Activated naive CD4-positive, alpha-beta T cell treated with anti-CD3 and anti-CD28 coated beads, Interleukin-2, amount 50 U/mL, for 24 hours (primary cell): ENCODE measurements at regions not wholly inside any gene's neighbourhood (a gene's known extent, or its start where the extent isn't known, plus 50 kb on each side); places are given as distances from the start of the nearest gene placed in this dataset.

ENCODE experiments used
- H3K27ac Mint-ChIP-seq: one replicate; pipeline ENCODE4 v1.8.0; 2021; ENCODE audit warnings: mild to moderate bottlenecking, mixed read lengths
- H3K27me3 Mint-ChIP-seq: one replicate; pipeline ENCODE4 v1.8.0; 2021; ENCODE audit warnings: mixed read lengths
- H3K36me3 Mint-ChIP-seq: one replicate; pipeline ENCODE4 v1.8.0; 2021; ENCODE audit warnings: mixed read lengths
- H3K4me1 Mint-ChIP-seq: one replicate; pipeline ENCODE4 v1.8.0; 2021; ENCODE audit warnings: mixed read lengths
- H3K4me3 Mint-ChIP-seq: one replicate; pipeline ENCODE4 v1.8.0; 2021; ENCODE audit warnings: mild to moderate bottlenecking, mixed read lengths
- H3K9me3 Mint-ChIP-seq: one replicate; pipeline ENCODE4 v1.8.0; 2021; ENCODE audit warnings: mixed read lengths

DNA sequence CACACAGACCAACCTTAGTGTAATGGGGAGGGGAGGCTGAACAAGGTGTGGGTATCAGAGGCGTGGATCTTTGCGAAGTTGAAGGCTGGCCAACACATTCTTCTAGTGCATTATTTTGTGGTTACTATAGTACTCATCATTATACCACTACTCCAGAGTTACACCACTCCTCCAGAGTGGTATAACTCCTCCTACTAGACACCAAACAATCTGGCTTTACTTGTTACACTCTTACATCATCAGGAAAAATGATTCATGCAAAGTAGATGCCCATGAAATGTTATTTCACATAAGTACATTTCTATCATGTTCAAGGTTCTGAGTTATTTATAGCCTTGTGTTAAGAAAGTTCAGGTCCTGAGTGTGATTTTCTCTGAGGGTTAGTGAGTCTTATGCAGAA lies 443.1 kb upstream of the OPRM1 start:
- no peaks in the 10 kb centered on the region for H3K27me3 Mint-ChIP-seq
- H3K27ac Mint-ChIP-seq, result no peak overlapping the region
- peaks cover 5% of the 10 kb centered on the region for H3K9me3 Mint-ChIP-seq
- H3K4me1 Mint-ChIP-seq, result no peaks in the 10 kb centered on the region
- no peak overlapping the region for H3K4me3 Mint-ChIP-seq
- H3K36me3 Mint-ChIP-seq, result no peaks in the 10 kb centered on the region

DNA sequence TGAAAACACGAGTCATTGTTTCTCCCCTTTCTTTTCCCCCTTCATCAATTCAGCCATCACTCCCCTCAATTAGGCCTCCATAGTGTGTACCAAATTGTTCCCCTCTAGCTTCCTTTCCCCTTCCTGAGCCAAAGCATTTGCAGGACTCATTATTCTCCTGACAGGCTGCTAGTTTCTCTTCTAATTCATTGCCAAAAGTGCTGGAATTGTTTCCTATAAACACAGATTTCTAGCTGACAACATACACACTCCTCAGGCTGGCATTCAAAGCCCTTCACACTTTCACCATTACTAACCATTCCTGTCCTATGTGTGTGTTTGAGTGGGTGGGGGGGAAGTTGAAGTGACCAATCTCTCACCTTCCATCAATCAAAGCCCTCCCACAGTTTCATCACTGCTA lies 444.2 kb upstream of the OPRM1 start:
- no peaks in the 10 kb centered on the region for H3K27me3 Mint-ChIP-seq
- H3K9me3 Mint-ChIP-seq, result peaks cover 5% of the 10 kb centered on the region
- no peaks in the 10 kb centered on the region for H3K36me3 Mint-ChIP-seq
- no peak overlapping the region for H3K4me3 Mint-ChIP-seq
- H3K27ac Mint-ChIP-seq, result no peak overlapping the region
- H3K4me1 Mint-ChIP-seq, result no peaks in the 10 kb centered on the region

DNA sequence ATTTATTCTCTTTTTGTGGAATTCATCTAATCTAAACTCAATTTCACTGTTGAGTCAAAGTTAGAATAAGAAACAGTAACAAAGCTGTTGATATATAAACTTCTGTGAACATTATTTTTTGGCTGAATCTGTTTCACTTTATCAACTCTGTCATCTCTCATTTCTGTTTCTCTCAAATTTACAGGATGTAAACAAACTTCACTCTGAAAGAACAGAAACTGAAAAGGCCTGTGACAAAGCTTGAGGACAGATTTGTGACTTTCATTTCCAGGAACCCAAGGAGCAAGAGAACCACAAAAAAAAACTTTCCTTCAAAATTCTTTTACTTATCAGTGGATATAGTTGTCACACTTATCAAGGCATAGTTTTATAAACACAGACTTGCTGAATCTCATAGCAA lies 447.9 kb upstream of the OPRM1 start:
- Mint-ChIP-seq H3K27ac (no peak overlapping the region), H3K4me1 (no peaks in the 10 kb centered on the region), H3K27me3 (peaks cover 1% of the 10 kb centered on the region), H3K9me3 (peaks cover 13% of the 10 kb centered on the region), H3K4me3 (no peak overlapping the region), H3K36me3 (no peaks in the 10 kb centered on the region)

DNA sequence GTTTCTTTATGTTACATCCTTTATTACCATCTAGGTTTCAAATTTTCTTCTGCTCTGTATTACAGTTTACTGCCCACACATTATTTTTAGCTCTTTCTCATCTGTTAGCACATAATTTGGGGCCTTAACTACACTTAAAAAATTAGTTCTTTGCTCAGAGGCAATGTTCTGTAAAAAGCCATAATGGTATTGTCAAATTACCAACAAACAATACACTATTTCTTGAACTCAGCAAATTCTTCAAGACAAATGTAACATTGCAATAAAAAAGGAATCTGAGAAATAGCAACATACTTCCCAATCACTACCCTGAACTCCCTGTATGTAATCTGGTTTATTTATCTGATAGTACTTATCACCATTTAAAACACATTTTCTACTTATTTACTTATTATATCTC lies 448.6 kb upstream of the OPRM1 start:
- Mint-ChIP-seq H3K4me3 (no peak overlapping the region), H3K27ac (no peak overlapping the region), H3K9me3 (peaks cover 13% of the 10 kb centered on the region), H3K27me3 (peaks cover 1% of the 10 kb centered on the region), H3K36me3 (no peaks in the 10 kb centered on the region), H3K4me1 (no peaks in the 10 kb centered on the region)

DNA sequence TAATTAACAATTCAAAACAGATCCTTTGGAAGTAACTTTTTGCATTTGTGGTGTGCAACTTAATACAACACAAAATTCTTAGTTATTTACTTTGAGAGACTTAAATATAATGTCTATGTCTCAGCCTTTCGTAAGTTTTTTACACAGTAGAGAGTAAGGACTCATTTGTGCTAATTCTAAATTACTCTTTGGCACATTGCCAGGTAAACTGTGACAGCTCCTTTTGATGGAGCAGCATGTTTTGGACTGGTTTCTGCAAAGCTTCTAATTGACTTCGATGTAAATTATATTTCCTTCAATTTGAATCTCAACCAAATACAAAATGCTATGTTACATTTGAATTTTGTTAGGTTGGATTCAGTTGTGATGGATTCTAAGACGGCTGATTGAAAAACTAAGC lies 450.7 kb upstream of the OPRM1 start:
- Mint-ChIP-seq H3K4me1 (no peaks in the 10 kb centered on the region), H3K4me3 (no peak overlapping the region), H3K27ac (no peak overlapping the region), H3K27me3 (peaks cover 1% of the 10 kb centered on the region), H3K36me3 (no peaks in the 10 kb centered on the region), H3K9me3 (peaks cover 13% of the 10 kb centered on the region)

DNA sequence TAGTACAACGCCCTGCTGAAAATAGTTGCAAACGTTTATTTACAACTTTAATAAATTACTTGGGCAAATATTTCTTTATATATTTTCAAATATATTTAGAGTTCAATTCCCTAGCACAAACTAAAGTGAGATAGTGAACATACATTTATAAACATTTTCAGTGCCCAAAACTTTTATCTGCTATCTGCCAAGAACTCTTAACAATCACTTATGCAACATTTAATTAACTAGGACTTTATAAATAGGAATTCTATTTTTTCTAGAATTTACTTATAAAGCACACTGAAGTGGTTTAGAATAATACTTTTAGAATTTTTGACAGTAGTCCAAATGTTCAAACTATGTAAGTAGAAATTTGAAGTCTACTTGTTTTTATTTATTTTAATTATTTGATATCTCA lies 452.6 kb upstream of the RGS17 start:
- H3K27me3 Mint-ChIP-seq, result peaks cover 1% of the 10 kb centered on the region
- H3K4me1 Mint-ChIP-seq, result no peaks in the 10 kb centered on the region
- H3K27ac Mint-ChIP-seq, result no peak overlapping the region
- no peaks in the 10 kb centered on the region for H3K36me3 Mint-ChIP-seq
- H3K9me3 Mint-ChIP-seq, result peaks cover 7% of the 10 kb centered on the region
- no peak overlapping the region for H3K4me3 Mint-ChIP-seq

DNA sequence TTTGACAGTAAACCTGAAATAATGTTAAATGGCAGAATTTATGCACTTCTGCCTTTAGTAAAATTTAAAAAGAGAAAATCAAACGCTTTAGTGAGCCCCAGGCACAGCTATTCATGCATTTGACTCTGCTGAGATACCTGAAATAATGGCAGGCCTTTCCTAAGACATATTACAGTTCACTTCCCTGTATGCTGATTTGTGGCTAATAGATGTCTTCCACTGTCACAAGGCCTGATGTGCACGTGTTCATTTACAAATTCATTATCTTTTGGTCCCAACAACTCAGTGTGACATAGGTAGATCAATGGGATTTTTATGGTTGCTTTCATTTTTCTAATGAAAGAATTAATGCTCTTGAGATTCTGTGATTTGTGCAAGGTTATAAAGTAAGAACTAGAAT lies 449.7 kb upstream of the RGS17 start:
- Mint-ChIP-seq H3K4me3 (no peak overlapping the region), H3K9me3 (peaks cover 8% of the 10 kb centered on the region)

DNA sequence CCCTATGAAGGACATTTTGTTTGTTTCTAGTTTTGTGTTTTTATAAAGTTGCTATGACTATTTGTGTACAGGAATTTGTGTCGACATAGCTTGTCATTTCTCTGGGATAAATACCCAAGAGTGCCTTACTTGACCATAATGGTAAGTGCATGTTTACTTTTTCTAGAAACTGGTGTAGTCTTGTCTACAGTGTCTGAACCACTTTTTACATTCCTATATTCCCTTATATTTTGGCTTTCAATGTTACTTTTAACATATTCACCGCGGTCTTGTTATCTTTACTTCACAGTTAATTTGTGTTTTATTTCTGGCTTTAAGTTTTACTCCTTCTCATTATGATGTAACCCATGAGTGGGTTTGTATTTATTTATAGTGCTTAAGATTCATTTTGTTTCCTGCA lies 444.4 kb upstream of the RGS17 start:
- H3K36me3 Mint-ChIP-seq, result no peaks in the 10 kb centered on the region
- H3K4me1 Mint-ChIP-seq, result no peaks in the 10 kb centered on the region
- no peak overlapping the region for H3K27ac Mint-ChIP-seq
- H3K4me3 Mint-ChIP-seq, result no peak overlapping the region
- H3K9me3 Mint-ChIP-seq, result peaks cover 10% of the 10 kb centered on the region
- peaks cover 3% of the 10 kb centered on the region for H3K27me3 Mint-ChIP-seq

More for the DNA sequence above, 449.7 kb upstream of the RGS17 start:
- Mint-ChIP-seq H3K4me1 (no peaks in the 10 kb centered on the region), H3K27ac (no peak overlapping the region), H3K36me3 (no peaks in the 10 kb centered on the region), H3K27me3 (no peaks in the 10 kb centered on the region)

DNA sequence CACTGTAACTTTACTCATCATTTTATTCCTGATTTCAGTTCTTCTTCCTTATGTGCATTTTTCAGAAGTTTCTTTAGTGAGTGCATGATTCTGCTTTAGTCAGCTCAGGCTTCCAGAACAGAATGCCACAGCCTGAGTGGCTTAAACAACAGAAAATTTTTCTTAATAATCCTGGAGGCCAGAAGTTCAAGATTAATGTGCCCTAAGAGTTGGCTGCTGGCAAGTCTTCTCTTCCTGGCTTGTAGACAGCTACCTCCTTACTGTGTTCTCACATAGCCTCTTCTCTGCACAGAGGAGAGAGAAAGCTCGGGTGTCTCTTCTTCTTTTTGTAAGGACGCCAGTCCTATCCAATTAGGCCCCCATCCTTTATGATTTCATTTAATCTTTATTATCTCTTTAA lies 443.1 kb upstream of the RGS17 start:
- H3K27me3 Mint-ChIP-seq, result peaks cover 3% of the 10 kb centered on the region
- no peaks in the 10 kb centered on the region for H3K4me1 Mint-ChIP-seq
- H3K27ac Mint-ChIP-seq, result no peak overlapping the region
- H3K4me3 Mint-ChIP-seq, result no peak overlapping the region
- H3K36me3 Mint-ChIP-seq, result no peaks in the 10 kb centered on the region
- H3K9me3 Mint-ChIP-seq, result peaks cover 10% of the 10 kb centered on the region

DNA sequence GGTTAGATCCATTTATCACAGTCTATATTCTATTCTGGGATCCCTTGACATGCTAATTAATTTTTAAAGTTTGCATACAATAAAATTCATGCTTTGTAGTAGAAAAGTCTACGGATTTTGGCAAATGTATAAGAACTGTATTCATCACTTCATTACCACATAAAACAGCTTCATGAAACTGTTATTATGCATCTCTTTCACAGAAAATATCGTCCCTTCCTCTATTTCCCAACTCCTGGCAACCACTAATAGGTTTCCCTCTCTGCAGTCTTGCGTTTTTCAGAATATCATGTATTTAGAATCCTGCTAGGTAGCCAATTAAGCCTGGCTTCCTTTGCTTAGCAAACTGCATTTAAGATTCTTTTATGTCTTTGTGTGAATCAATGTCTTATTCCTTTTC lies 441.3 kb upstream of the RGS17 start:
- Mint-ChIP-seq H3K27ac (no peak overlapping the region), H3K27me3 (peaks cover 3% of the 10 kb centered on the region), H3K4me1 (no peaks in the 10 kb centered on the region), H3K9me3 (peaks cover 5% of the 10 kb centered on the region), H3K36me3 (no peaks in the 10 kb centered on the region), H3K4me3 (no peak overlapping the region)

DNA sequence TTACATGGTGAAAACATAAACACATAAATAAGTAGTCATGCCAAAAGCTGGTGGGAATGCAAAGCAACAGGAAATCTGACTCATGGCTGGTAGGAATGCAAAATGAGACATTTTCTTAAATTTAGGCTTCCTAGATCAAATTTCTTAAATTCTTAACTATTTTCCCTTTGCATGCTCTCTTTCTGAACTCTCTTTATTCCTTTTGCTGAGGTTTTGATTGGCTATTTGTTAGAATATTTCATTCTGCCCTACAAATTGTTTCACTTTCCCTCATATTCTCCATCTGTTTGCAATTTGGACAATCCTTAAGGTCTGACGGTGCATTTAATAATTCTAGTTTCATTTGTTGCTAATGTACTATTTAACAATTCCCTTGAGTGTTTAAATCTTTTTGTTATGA lies 437.5 kb upstream of the RGS17 start:
- Mint-ChIP-seq H3K36me3 (no peaks in the 10 kb centered on the region), H3K9me3 (no peaks in the 10 kb centered on the region)

DNA sequence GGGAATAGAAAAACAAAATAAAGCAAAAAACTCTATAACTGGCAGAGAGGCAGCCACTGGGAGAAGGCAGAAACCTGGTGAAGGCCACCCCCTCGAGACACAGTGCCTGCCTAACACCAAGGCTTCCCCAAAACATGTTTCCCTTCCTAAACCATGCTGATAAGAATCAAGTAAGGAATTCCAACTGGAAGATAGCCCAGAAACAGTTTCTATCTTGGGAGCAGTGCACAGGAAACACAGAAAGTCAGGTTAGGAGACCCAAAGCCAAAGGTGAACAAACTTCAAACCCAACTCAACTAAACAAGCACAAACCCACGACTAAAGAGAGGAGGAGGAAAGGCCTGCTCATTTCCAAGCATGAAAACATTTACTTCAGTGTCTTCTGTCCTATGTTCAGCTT lies 433.7 kb upstream of the RGS17 start:
- Mint-ChIP-seq H3K9me3 (no peaks in the 10 kb centered on the region), H3K27ac (no peak overlapping the region), H3K27me3 (no peaks in the 10 kb centered on the region), H3K4me3 (no peak overlapping the region), H3K4me1 (no peaks in the 10 kb centered on the region), H3K36me3 (no peaks in the 10 kb centered on the region)

More for the DNA sequence above, 437.5 kb upstream of the RGS17 start:
- no peaks in the 10 kb centered on the region for H3K4me1 Mint-ChIP-seq
- no peaks in the 10 kb centered on the region for H3K27me3 Mint-ChIP-seq
- no peak overlapping the region for H3K27ac Mint-ChIP-seq
- H3K4me3 Mint-ChIP-seq, result no peak overlapping the region

DNA sequence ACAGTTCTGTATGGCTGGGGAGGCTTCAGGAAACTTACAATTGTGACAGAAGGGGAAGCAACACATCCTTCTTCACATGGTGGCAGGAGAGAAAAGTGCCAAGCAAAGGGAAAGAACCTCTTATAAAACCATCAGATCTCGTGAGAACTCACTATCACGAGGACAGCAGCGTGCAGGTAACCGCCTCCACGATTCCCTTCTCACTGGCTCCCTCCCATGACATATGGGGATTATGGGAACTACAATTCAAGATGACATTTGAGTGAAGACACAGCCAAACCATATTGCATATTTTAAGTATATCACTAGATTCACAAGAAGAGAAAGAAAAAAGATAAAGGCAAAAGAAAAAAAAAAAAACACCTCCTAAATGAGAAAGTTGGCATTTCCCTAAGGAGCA lies 431.9 kb upstream of the RGS17 start:
- H3K36me3 Mint-ChIP-seq, result no peaks in the 10 kb centered on the region
- H3K4me1 Mint-ChIP-seq, result no peaks in the 10 kb centered on the region
- H3K4me3 Mint-ChIP-seq, result no peak overlapping the region
- no peaks in the 10 kb centered on the region for H3K9me3 Mint-ChIP-seq
- no peaks in the 10 kb centered on the region for H3K27me3 Mint-ChIP-seq
- no peak overlapping the region for H3K27ac Mint-ChIP-seq

DNA sequence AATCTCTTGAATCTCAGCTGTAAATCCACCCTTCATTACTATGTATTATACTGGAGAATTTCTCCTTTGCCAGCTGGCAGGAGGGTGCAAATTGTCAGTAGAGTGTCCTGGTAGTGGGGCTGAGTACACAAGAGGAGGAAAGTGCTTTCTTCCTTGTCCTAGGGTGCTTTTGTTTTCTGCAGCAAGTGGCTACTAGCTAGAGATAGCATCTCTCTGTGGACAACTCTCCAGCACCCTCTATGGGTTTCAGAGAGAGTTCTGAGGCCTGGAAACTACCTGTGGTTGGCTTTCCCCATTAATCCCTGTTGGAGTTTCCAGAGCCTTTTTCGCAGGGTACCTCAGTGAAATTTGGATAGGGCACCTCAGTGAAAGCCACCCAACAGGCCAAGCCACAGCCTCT lies 422.5 kb upstream of the RGS17 start:
- H3K36me3 Mint-ChIP-seq, result no peaks in the 10 kb centered on the region
- H3K27ac Mint-ChIP-seq, result no peak overlapping the region
- no peaks in the 10 kb centered on the region for H3K4me1 Mint-ChIP-seq
- no peaks in the 10 kb centered on the region for H3K9me3 Mint-ChIP-seq
- no peak overlapping the region for H3K4me3 Mint-ChIP-seq
- H3K27me3 Mint-ChIP-seq, result no peaks in the 10 kb centered on the region

DNA sequence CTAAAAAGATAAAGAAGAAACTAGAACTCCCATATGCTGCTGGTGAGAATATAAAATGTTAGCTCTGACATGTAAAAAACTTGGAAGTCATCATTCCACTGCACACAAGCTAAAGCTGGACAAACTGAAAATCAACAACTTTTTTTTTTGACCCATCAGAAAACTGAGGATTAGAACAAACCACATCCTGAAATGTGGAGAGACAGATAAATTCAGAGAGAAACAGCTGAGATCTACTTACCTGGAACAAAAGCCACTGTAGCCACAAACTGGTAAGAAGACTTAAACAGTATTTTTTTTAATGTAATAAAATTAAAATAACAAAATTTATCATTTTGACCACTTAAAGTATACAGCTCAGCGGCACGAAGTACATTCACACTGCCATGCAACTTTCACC lies 408.5 kb upstream of the RGS17 start:
- H3K27me3 Mint-ChIP-seq, result peaks cover 2% of the 10 kb centered on the region
- no peaks in the 10 kb centered on the region for H3K36me3 Mint-ChIP-seq
- peaks cover 6% of the 10 kb centered on the region for H3K9me3 Mint-ChIP-seq
- H3K27ac Mint-ChIP-seq, result no peak overlapping the region
- no peak overlapping the region for H3K4me3 Mint-ChIP-seq
- no peaks in the 10 kb centered on the region for H3K4me1 Mint-ChIP-seq

DNA sequence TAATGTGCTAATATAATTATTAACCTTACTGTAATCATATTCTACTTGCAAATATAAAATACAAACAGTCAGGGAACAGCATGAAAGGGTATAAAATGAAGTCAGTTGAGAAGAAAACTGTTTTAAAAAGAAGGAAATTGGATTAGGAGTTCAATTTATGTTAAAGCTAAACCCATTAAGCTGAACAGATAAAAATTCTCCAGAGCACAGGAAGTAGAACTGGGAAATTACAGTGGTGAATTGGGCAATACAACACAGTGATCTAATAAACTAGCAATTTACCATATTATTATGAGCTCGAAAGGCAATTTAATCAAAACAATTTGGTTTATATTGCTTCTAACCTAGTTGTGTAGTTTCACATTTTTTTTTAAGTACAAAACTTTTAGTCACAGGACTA lies 407.4 kb upstream of the RGS17 start:
- Mint-ChIP-seq H3K4me1 (no peaks in the 10 kb centered on the region), H3K4me3 (no peak overlapping the region), H3K27me3 (peaks cover 2% of the 10 kb centered on the region), H3K9me3 (no peaks in the 10 kb centered on the region), H3K27ac (no peak overlapping the region), H3K36me3 (no peaks in the 10 kb centered on the region)

DNA sequence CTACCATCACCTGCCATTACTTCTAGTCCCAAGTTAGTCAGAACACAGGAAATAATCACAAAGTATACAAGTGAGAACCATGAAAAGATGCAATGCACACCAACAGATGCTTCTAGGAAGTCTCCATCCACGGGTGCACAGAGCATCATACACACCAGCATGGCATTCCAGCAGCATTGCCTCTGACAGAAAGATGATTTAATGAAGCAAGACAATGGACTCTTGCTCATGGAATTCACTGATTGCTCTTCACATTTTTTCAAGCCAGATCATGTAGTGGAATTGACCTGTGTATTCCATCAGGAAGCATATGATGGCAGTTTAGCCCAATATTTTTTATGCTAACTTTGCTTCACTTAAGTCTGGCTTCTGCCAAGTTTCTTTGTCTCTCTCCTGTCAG lies 406.3 kb upstream of the RGS17 start:
- H3K4me3 Mint-ChIP-seq, result no peak overlapping the region

DNA sequence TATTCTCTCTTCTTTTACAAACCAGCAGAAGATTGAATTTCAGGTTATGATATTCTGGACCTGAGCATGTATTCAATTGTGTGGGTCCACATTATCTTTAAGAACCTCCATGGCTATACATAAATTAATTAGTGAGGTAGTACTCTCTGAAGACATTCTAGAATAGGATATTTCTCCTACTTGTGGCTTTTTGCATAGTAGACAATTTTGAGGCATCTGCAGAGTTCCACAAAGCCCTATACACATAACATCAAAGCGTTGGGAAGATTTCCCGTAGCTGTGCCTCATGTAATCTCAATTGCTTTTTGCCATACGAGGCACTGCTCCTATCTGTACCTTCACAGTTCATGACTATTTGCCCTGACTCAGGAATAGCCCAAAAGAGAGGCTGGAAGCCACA lies 395.4 kb upstream of the RGS17 start:
- no peak overlapping the region for H3K4me3 Mint-ChIP-seq

More for the DNA sequence above, 406.3 kb upstream of the RGS17 start:
- no peaks in the 10 kb centered on the region for H3K9me3 Mint-ChIP-seq
- no peaks in the 10 kb centered on the region for H3K4me1 Mint-ChIP-seq
- peaks cover 2% of the 10 kb centered on the region for H3K27me3 Mint-ChIP-seq
- no peak overlapping the region for H3K27ac Mint-ChIP-seq
- no peaks in the 10 kb centered on the region for H3K36me3 Mint-ChIP-seq

More for the DNA sequence above, 395.4 kb upstream of the RGS17 start:
- H3K4me1 Mint-ChIP-seq, result no peaks in the 10 kb centered on the region
- no peaks in the 10 kb centered on the region for H3K27me3 Mint-ChIP-seq
- H3K27ac Mint-ChIP-seq, result no peak overlapping the region
- peaks cover 19% of the 10 kb centered on the region for H3K9me3 Mint-ChIP-seq
- H3K36me3 Mint-ChIP-seq, result no peaks in the 10 kb centered on the region
